Adrenal gland (tissue), 5 donors: ENCODE measurements at regions not wholly inside any gene's neighbourhood (a gene's known extent, or its start where the extent isn't known, plus 50 kb on each side); places are given as distances from the start of the nearest gene placed in this dataset.

ENCODE experiments used
- CTCF ChIP-seq, 6 experiments: fragments of 450-650 bp in 4 of 6; fragments of 200-600 bp in 2 of 6; sonication (generic) in 1 of 6; IDR thresholded peaks; 1 replicate in 5 of 6; 2 replicates in 1 of 6; pipeline versions ENCODE4 v1.5.1 to v1.8.0; 2016 to 2021; ENCODE audit warnings: antibody characterized with exemption in 6 of 6, mild to moderate bottlenecking in 2 of 6, moderate library complexity in 1 of 6
- POLR2A ChIP-seq, 2 donors: fragments of 450-650 bp; IDR thresholded peaks; one replicate each; pipeline ENCODE4 v1.6.1; 2017; ENCODE audit warnings: antibody characterized with exemption in 2 of 2, mild to moderate bottlenecking in 2 of 2, moderate library complexity in 1 of 2
- donor health status: DM: no; HTN: no; CAD: no.

GRCh38 chr1:115447672-115448071 lies 109.6 kb upstream of the NGF start:
- TF ChIP-seq CTCF (IDR thresholded peaks at IDR 0.05) (no peak), POLR2A (IDR thresholded peaks at IDR 0.05) (no peak)
